K562 (cell line): ENCODE measurements at regions not wholly inside any gene's neighbourhood (a gene's known extent, or its start where the extent isn't known, plus 50 kb on each side); places are given as distances from the start of the nearest gene placed in this dataset.
A peak's percentile ranks its signal among the peaks of the same experiment; 100 is the strongest.

Experiments
- CC2D1A ChIP-seq: fragments of 450-650 bp; IDR thresholded peaks from 2 replicates; pipeline ENCODE4 v1.6.1; 2017; ENCODE audit warnings: mild to moderate bottlenecking
- FUS ChIP-seq: fragments of 200-400 bp; formaldehyde crosslinking; optimal IDR thresholded peaks from 2 replicates; pipeline ENCODE3; 2017; ENCODE audit warnings: low read depth, low read length
- KLF16 ChIP-seq: IDR thresholded peaks from 2 replicates; pipeline ENCODE4 v1.6.1; 2016; ENCODE audit warnings: antibody characterized with exemption
- KLF6 ChIP-seq: fragments of 250-450 bp; sonication (Bioruptor Pico); IDR thresholded peaks from 2 replicates; pipeline ENCODE4 v1.4.0; 2020; ENCODE audit warnings: mild to moderate bottlenecking, moderate library complexity, borderline replicate concordance
- L3MBTL2 ChIP-seq: fragments of 450-650 bp; IDR thresholded peaks from 2 replicates; pipeline ENCODE4 v1.6.1; 2016; ENCODE audit warnings: mild to moderate bottlenecking, moderate library complexity
- MCM3 ChIP-seq: fragments of 450-650 bp; IDR thresholded peaks from 2 replicates; pipeline ENCODE4 v1.6.1; 2016
- MED1 ChIP-seq: sonication (generic); formaldehyde crosslinking; IDR thresholded peaks from 2 replicates; pipeline ENCODE4 v1.8.1; 2023; ENCODE audit warnings: missing genetic modification reagents, borderline replicate concordance
- NCOA6 ChIP-seq: fragments of 450-650 bp; IDR thresholded peaks from 2 replicates; pipeline ENCODE4 v1.6.1; 2017; ENCODE audit warnings: mild to moderate bottlenecking
- NEUROD1 ChIP-seq: fragments of 150-350 bp; IDR thresholded peaks from 2 replicates; pipeline ENCODE4 v1.6.1; 2014; ENCODE audit warnings: borderline replicate concordance, low read length, low read depth; ENCODE audit not compliant: partially characterized antibody
- NFIC ChIP-seq: fragments of 450-650 bp; IDR thresholded peaks from 2 replicates; pipeline ENCODE4 v1.6.1; 2017; ENCODE audit warnings: mild to moderate bottlenecking, inconsistent platforms
- PCBP2 ChIP-seq: fragments of 200-400 bp; formaldehyde crosslinking; IDR thresholded peaks from 2 replicates; pipeline ENCODE4 v1.6.1; 2018; ENCODE audit warnings: low read length, low read depth, mild to moderate bottlenecking, moderate library complexity; ENCODE audit not compliant: poor library complexity, severe bottlenecking
- STAT5A ChIP-seq: IDR thresholded peaks from 2 replicates; pipeline ENCODE4 v1.6.1; 2012; ENCODE audit warnings: low read length, inconsistent platforms, borderline replicate concordance
- TBL1XR1 ChIP-seq, 2 experiments: IDR thresholded peaks; 2 replicates each; pipeline ENCODE4 v1.6.1; 2012; ENCODE audit warnings: improper control_type of control experiment in 2 of 2, low read length in 2 of 2, mild to moderate bottlenecking in 1 of 2
- ZHX1 ChIP-seq: fragments of 150-350 bp; conservative IDR thresholded peaks from 2 replicates; pipeline ENCODE4 v1.6.1; 2014; ENCODE audit warnings: low read length
- ZNF717 ChIP-seq: fragments of 250-450 bp; sonication (Bioruptor Pico); IDR thresholded peaks from 2 replicates; pipeline ENCODE4 v1.5.0; 2021
- TF ChIP-seq, protein P1 (sequence below): fragments of 450-650 bp; IDR thresholded peaks from 2 replicates; pipeline ENCODE4 v1.6.1; 2016

- TF ChIP-seq, protein P1, sequence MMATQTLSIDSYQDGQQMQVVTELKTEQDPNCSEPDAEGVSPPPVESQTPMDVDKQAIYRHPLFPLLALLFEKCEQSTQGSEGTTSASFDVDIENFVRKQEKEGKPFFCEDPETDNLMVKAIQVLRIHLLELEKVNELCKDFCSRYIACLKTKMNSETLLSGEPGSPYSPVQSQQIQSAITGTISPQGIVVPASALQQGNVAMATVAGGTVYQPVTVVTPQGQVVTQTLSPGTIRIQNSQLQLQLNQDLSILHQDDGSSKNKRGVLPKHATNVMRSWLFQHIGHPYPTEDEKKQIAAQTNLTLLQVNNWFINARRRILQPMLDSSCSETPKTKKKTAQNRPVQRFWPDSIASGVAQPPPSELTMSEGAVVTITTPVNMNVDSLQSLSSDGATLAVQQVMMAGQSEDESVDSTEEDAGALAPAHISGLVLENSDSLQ: no peak
- no peak for TF ChIP-seq MED1 (CRISPR knock-in tag)
- no peak for TF ChIP-seq ZHX1
- peak; percentile 40; the same call in 1 of the 2 replicates for TF ChIP-seq L3MBTL2
- TF ChIP-seq NEUROD1: peak; percentile 18
- TF ChIP-seq PCBP2: no peak
- TF ChIP-seq CC2D1A: no peak
- peak; percentile 68 for TF ChIP-seq STAT5A
- TF ChIP-seq NCOA6: no peak
- TF ChIP-seq KLF16: peak; percentile 77
- no peak for TF ChIP-seq FUS
- TF ChIP-seq KLF6 (CRISPR knock-in tag): no peak
- no peak for TF ChIP-seq MCM3
- no peak for TF ChIP-seq ZNF717
- peak; percentile 57 for TF ChIP-seq NFIC
- TF ChIP-seq TBL1XR1 (IDR thresholded peaks at IDR 0.05; ENCODE audit: low read length in 2 of 2): 0 out of 4 replicates have a peak, but pooled peaks of 1 of the 2 experiments have one; percentile 41
Observed at GRCh38 chr2:38440655-38441054, 63.6 kb upstream of the ATL2 start (continued).
